SKM-1 treated with dmso at 0.1 percent for 144 hours (cell line): ENCODE measurements at regions not wholly inside any gene's neighbourhood (a gene's known extent, or its start where the extent isn't known, plus 50 kb on each side); places are given as distances from the start of the nearest gene placed in this dataset.

Experiments used
- DNase-seq: peaks from one replicate; lab custom pipeline; 2025; ENCODE audit not compliant: unreplicated experiment; lab: John Stamatoyannopoulos, UW

GRCh38 chr5:82348784-82349425 is 70.8 kb upstream of the RPS23 start:
- no peak for DNase-seq

DNA sequence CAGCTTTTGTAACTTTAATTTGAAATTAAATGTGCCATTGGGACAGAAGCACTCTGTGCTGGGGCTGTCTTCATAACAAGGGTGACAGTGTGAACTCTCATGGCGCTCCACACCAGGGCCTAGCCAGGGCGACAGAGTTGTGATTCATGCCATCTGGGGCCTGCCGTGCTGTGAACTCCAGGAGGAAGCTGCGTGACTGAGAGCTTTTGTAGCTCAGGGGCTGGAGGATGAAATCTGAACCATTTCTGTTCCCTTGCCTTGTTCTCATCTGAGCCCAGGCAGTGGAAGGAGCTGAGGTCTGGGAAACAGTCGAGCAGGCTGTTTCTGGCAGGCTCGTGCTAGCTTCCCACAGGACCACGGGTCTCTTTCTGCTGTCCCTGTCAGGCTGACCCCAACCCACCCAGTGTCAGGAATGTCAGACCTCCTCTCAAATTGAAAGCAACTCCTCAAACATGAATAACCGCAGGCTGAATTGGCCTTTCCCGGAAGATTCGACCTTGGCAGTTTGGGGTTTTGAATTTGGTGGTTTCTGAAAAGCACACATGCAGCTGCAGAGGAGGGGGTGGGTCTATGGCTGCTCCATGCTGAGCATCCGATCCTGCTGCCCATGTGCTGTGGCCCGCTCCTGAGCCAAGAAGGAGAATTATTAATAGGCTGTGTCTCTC is 69.2 kb upstream of the RPS23 start:
- no peak for DNase-seq

- DNase-seq, result no peak
Observed at GRCh38 chr5:82346399-82347165, 68.4 kb upstream of the RPS23 start.

GRCh38 chr5:82345108-82345507 is 67.0 kb upstream of the RPS23 start:
- DNase-seq, result no peak

GRCh38 chr5:82341325-82341724 is 63.2 kb upstream of the RPS23 start:
- no peak for DNase-seq

- DNase-seq, result no peak
Observed at GRCh38 chr5:82340799-82341198, 62.6 kb upstream of the RPS23 start.

DNA sequence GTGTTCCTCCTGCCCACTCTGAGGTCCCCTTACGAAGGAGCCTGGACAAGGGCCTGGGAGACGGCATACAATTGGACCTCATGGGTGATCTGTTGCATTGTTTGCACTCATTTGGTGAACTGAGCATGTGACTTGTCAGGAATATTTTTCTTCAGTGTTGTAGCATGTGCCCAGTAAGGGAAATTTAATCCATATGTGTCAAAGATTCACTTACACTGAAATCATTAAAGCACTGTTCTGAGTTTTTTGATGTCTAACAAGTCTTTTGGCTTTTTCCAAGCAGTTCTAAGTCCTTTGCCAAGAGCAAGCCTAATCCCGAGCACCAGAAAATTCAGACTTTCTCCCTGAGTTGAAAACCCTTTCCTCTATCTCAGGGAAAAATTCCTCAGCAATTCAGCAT is 61.6 kb upstream of the RPS23 start:
- DNase-seq, result no peak

GRCh38 chr5:82338771-82339373 is 60.7 kb upstream of the RPS23 start:
- no peak for DNase-seq

DNA sequence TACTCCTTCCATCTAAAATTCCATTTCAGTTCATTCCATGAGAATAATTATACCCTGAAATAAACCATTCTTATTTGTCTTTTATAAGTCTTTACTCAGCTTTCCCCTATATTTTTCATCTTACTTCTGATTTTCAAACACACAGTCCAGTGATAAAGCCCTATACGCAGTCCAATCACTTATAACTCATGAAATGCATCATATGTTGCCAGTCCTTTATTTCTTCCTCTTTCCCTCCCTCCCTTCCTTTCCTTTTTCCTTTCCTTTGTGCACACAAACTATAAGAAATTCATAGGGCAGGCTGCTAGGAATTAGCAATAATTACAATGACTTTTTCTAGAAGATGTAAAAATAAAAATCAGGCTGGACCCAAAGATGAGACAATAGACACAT is 58.8 kb upstream of the RPS23 start:
- no peak for DNase-seq

DNA sequence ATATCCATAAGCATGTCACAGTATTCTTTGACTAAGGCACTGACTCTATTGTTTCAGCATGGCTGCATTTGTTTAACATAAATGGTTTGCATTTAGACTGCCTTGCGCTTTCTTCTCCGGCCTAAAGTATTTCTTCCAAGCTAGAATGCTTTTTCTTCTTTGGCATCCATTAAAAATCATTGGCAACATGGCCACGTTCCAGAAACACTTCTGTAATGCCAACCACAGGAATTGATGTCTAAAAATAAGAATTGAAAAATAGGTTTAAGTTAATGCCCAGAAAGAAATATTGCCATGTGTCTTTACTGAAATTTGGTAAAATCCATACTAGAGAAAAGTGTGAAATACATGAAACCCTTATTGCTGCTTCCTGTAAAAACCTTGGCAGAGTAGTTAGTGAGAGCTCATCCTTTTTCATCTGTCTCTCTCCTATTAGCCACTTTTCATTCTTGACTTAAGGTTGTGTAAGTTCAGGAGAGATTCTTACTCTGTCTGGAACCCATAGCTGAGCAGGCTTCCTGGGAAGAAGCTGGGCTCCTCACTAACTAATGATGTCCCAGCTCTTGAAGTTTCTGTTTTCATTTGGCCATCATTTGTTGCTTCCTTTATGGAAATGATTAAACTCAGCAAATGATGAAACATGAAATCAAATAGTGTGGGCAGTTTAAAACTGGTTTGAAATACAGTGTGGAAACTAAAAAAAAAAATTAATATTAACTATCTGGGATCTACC is 58.2 kb upstream of the RPS23 start:
- DNase-seq, result no peak

DNA sequence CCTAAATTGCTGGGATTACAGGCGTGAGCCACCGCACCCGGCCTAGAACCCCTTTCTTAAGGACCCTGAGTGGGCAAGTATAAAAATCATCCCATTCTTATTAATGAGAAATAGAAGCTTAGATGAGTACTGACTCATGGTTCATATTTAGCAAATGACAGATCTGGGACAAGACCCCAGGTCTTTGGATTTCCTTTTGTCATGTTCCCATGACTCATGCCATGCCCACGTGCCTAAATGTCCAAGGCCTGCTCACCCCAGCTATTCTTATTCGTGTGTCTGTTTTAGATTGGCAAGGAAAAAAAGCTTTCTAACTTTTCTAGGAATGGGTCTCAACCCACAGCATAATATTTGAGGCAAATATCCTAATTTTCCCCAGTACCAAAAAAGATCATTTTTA is 57.7 kb upstream of the RPS23 start:
- no peak for DNase-seq

GRCh38 chr5:82334856-82335255 is 56.7 kb upstream of the RPS23 start:
- DNase-seq, result no peak

GRCh38 chr5:82334085-82334692 is 56.0 kb upstream of the RPS23 start:
- no peak for DNase-seq

DNA sequence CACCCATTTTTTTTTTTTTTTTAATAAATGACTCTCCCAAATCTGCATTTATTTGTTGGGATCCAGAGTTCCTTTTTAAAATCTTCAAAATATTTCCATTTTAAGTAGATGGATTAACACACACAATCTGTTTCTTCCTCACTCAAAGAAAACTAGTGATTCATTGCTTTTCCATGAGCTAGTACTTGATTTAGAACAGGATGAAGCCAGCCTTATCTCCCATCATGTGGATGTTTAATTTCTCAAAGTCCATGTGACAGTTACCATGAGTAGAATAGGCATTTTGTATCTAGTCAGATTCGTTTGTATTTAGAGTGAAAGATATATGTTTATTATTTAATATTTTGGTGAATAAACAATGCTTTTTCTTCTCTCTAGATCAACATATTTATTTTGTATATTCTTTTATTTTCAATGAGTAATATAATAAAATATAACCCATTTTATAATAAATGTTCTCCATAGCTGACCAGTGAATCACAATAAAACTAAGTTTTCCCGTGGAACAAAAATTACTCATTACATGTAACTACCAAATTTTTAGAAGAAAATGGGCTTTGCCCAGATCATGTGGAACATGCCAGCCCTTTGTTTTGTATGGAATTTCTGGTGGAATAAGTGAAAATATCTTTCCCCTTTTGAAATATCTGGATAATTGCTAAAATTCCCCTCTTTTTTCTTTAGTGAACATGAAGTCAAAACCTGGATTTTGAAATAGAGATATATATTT is 54.9 kb upstream of the RPS23 start:
- DNase-seq, result no peak

- DNase-seq, result no peak
Observed at GRCh38 chr5:82332064-82332855, 54.1 kb upstream of the RPS23 start.

DNA sequence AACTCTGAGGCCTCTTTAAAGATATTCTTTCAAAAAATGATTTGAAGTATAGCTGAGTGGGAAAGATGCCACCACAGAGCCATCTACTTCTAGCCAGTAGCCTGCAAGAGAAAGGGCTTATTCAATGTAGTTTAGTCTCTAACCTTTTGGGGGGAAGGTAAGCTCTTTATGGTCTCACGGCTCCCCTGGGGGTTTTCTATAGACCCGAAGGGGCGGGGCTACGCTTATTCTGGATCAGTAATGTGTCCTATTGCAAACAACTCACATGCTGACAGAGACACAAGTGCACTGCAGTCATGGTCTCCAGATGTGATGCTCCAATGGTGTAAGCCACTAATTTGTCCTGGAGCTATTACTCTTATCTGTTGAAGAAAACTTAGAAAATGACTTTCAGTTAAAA is 53.4 kb upstream of the RPS23 start:
- DNase-seq, result no peak

DNA sequence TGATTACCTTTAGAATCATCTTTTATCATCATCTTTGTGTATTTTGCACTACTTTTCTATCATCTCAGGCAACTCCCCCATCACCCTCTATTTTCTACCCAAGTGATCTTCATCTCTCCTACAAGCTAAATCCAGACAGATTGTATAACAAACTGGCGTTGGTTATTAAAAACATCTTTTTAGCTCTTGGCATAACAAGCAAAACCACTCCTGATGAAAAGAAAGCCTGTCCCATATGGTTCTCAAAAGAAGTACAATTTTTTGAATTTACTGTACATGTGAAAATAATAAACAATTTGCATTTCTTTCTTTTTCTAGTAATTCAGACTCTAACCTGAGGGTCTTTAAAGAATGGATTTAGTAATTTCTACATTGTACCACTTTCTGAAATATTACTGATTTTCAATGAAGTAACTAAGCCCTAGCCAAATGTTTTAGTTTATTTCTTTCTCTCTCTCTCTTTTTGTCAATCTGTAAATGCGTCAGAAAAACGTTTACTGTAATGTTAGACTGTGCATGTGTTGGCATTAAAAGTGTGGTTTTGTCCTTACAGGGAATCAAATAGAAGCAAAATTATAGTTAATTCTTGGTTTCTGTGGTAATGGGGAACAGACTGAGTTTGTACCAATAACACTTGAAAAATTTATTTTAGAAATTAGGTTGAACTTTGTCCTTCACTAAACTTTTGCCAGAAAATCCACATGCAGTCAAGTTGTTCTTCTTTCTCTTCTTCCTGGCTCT is 52.5 kb upstream of the RPS23 start:
- DNase-seq, result no peak

DNA sequence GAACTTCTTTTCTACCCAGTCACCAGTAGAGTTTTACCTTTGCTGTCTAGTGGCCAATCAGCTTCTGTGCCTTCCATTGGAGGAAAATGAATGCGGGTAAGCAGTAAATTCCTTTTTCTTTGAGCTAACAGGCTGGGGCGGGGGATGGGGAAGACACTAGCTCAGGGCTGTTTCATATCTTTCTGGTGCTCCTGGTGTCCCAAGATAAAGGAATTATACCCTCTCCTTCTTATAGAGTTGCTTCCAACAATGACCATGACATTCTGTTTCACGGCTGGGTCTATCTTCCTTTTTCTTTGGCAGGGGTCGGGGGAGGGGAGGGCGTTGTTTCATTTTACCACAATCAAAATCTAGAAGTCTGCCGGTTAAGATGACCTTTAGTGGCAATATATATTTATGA is 51.2 kb upstream of the RPS23 start:
- no peak for DNase-seq
